ENCODE measurements at regions not wholly inside any gene's neighbourhood (a gene's known extent, or its start where the extent isn't known, plus 50 kb on each side); places are given as distances from the start of the nearest gene placed in this dataset.
"Not testable (repeated sequence)": the region's sequence is repeated elsewhere in the genome, so short reads cannot be mapped to it uniquely, and the experiment has no call there.

GRCh38 chr12:105604281-105604680 lies 273.8 kb downstream of the C12orf75 start:
- TF ChIP-seq CTCF, POLR2A (IDR thresholded peaks at IDR 0.05): not testable (repeated sequence)

Data from ovary (tissue), 3 donors.